ENCODE measurements at regions not wholly inside any gene's neighbourhood (a gene's known extent, or its start where the extent isn't known, plus 50 kb on each side); places are given as distances from the start of the nearest gene placed in this dataset.
A peak's percentile ranks its signal among the peaks of the same experiment; 100 is the strongest.
"Not testable (repeated sequence)": the region's sequence is repeated elsewhere in the genome, so short reads cannot be mapped to it uniquely, and the experiment has no call there.

- DNase-seq: no peak
These were observed 345.2 kb upstream of the KITLG start for GRCh38 chr12:88925454-88925853.

DNA sequence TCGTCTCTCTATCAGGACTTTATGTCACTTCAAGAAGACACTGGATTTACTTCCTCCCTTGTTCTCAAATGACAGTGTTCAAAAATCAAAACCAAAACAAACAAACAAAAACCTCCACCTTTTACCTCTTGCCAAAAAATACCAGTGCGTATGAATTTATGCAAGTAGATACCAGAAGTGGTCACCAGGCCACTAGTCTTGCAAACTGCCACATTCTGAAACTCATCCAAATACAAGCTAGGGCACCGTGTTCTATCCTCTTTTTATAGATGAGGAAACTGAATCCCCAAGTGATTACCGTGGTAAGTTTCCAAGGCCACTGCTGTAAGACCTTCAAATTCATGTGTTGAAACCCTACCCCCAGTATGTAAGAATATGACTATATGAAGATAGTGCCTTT is 343.9 kb upstream of the KITLG start:
- no peak for DNase-seq

DNA sequence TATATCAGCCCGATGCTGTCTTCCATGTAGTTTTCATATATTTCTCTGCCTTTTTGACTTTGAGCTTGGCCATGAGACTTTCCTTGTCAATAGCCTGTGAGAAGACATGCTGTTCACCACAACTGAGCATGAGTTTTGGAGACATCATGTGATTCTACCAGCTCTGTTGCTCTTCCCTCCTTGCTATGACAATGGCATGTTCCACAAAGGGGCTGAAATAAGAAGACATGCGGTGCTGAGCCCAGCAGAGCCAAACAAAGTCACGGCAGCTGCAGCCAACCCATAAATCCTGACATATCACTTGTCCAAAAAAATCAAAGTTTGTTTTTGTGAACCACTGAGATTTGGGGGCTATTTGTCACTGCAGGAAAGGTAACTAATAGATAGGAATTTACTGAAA is 343.4 kb upstream of the KITLG start:
- no peak for DNase-seq

DNA sequence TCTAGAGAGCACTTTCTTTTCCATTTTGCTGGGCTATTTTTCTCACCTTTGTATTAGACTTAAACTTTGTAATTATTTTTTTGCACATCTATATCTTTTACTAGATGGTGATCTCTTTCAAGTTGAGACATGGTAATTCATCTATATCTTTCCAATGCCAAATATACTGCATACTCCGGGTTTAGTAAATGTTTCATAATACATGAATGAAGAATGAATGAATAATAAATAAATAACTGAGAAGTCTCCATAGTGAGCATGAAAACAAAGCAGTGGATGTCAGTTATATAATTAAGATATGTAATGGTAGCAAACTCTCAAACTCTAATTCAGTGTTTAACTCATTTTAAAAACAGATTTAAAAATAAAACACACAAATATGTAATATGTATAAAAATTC is 342.5 kb upstream of the KITLG start:
- DNase-seq: no peak

GRCh38 chr12:88921890-88922532 is 341.7 kb upstream of the KITLG start:
- DNase-seq: no peak

DNA sequence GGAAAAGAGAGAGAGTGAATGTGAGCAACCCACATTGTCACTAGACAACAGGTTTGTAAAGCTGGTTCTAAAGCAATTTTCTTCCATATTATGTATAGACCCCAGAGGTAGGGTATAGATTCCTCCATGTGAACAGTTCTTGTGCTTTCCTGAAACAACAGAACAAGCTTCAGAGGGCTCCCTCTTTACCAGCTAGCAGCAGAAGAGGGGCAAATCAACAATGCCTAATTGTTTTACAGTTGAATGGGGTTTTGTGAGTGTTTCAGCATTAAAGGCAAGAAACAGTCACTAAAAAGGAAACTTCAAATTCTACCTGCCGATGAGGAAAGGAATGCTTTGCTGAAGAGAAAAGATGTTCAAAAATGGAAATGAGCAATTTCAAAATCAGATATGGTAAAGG is 341.2 kb upstream of the KITLG start:
- DNase-seq: no peak

GRCh38 chr12:88918161-88918560 is 337.9 kb upstream of the KITLG start:
- DNase-seq: no peak

GRCh38 chr12:88914967-88915366 is 334.7 kb upstream of the KITLG start:
- DNase-seq: no peak

GRCh38 chr12:88909510-88909909 is 329.2 kb upstream of the KITLG start:
- DNase-seq: no peak

DNA sequence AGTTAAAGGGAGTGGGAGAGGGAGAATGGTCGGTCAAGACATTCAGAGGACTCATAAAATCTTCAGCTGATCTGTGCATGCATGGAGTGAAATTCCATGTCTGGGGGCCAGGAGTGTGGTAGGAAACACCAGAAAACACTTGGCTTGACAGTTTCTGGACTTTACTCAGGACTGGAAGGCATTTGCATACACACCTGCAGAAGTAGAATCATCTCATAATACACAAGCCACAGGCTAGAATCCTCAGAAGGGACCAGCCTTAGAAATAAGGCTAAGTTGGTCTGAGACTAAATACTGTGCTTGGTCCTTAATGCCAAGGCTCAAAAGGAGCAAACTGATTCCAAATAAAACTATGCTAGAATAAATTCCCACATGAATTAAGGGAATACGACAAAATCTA is 328.1 kb upstream of the KITLG start:
- no peak for DNase-seq

- DNase-seq: no peak
These were observed 324.4 kb upstream of the KITLG start for GRCh38 chr12:88904705-88905104.

GRCh38 chr12:88903333-88903732 is 323.1 kb upstream of the KITLG start:
- DNase-seq: no peak

DNA sequence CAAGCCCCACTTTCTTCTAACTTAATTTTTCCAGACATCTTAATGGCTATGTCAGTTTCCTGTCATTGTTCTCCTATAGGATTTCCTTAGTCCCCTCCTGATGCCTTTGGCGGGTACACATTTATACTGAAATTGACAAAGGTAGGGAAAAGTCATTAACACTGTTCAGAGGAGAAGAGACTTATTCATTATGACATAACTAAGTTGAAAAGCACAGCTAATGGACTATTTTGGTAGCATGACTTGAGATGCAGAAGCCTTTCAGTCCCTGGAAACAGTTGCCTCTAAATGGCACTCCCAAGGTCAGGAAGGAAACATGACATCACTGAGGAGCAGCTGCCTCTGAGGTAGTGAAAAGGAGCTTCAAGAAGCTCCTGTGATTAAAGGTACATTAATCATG is 317.5 kb upstream of the KITLG start:
- DNase-seq: peak; percentile 44

- no peak for DNase-seq
These were observed 316.7 kb upstream of the KITLG start for GRCh38 chr12:88896958-88897357.

DNA sequence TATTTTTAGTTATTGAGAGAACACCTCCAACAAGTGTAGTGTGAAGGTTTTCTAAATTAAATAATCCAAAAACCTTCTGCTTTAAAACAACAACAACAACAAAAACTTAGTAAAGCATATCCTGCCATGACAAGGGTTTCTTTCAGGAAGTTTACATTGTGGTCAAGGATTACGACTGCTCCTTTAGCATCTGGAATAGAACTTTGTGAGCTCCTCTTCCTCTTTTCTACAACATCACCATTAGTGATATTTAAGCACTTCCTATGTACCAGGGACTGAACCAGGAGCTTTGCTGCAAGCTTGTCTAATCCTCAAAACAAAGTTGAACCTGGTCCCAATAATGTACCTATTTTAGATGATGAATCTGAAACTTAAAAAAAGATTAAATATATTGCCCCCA is 315.4 kb upstream of the KITLG start:
- DNase-seq: no peak

DNA sequence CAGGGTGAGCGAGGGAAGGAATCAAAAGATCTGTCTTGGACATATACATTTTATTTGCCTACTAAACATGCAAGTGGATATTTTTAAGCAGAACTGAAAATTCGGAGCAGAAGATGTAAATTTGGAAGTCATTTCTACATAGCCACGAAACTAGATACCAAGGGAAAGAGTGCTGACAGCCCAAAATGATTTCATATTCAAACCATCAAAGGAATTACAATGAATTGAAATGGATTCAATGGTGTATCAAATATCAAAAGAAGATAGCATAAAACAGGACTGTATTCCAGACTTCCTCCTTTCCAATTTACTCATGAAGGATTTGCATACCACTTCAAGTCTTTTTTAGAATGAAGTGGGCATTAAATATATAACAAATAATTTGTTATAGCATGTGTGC is 313.5 kb upstream of the KITLG start:
- no peak for DNase-seq

DNA sequence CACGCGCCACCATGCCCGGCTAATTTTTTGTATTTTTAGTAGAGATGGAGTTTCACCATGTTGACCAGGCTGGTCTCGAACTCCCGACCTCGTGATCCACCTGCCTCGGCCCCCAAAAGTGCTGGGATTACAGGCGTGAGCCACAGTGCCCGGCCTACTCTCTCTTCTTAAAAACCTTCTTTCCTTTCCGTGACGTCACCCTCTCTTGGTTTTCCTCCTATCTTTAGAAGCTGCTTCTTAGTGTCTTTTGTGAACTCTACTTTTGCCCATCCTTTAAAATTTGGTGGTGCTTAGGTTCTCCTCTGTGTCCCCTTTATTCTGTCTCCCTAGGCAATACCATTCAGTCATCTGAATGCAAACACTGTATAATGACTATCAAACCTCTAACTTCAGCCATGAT is 311.2 kb upstream of the KITLG start:
- not testable (repeated sequence) for DNase-seq

GRCh38 chr12:88889326-88890110 is 309.2 kb upstream of the KITLG start:
- DNase-seq: no peak

GRCh38 chr12:88884600-88884999 is 304.3 kb upstream of the KITLG start:
- DNase-seq: no peak

DNA sequence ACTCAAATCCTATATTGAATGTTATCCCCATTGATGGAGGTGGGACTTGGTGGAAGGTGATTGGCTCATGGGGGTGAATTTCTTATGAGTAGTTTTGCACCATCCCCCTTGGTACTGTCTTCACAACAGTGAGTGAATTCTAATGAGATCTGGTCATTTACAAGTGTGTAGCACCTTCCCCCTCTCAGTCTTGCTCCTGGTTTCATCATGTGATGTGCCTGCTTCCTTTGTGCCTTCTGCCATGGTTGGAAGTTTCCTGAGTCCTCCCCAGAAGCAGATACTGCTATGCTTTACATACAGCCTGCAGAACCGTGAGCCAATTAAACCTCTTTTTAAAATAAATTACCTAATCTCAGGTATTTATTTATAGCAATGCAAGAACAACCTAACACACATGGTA is 302.4 kb upstream of the KITLG start:
- no peak for DNase-seq

GRCh38 chr12:88880051-88880450 is 299.8 kb upstream of the KITLG start:
- no peak for DNase-seq

- no peak for DNase-seq
These were observed 298.0 kb upstream of the KITLG start for GRCh38 chr12:88878295-88878694.

GRCh38 chr12:88876857-88877256 is 296.6 kb upstream of the KITLG start:
- no peak for DNase-seq

DNA sequence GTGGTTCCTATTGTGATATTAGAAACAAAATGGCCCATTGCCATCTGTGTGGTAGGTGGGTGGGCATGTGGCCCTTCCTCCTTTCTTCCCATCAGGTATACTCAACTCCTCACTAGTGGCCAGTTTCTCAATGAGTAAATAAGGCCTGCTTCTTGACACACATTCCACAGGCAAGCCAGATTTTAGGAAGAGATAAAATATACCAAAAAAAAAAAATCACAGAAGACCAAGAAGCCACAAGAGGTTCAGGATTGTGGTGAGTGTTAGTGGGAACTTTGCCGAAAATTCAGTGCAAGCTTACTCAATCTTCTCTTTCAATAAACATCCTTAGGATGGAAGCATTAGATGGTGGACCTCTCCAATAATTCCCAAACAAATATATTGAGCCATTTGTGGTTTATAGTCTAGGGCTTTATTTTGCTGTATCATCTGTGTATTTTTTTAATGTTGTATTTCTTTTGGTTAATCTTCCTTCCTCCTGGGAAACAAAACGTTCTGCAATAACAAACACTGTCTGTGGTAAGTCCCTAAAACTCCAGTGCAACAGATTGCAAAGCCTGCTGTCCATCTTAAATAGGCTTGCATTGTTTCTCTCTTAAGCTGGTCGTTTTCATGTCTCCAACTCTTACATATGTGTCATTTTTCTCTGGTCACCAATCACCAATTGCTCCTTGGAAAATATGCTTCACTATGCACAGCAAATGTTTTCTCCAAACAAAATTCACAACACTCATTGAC is 289.9 kb upstream of the KITLG start:
- DNase-seq: no peak

All from retina (tissue), 1 donor.